ENCODE measurements at regions not wholly inside any gene's neighbourhood (a gene's known extent, or its start where the extent isn't known, plus 50 kb on each side); places are given as distances from the start of the nearest gene placed in this dataset.

DNA sequence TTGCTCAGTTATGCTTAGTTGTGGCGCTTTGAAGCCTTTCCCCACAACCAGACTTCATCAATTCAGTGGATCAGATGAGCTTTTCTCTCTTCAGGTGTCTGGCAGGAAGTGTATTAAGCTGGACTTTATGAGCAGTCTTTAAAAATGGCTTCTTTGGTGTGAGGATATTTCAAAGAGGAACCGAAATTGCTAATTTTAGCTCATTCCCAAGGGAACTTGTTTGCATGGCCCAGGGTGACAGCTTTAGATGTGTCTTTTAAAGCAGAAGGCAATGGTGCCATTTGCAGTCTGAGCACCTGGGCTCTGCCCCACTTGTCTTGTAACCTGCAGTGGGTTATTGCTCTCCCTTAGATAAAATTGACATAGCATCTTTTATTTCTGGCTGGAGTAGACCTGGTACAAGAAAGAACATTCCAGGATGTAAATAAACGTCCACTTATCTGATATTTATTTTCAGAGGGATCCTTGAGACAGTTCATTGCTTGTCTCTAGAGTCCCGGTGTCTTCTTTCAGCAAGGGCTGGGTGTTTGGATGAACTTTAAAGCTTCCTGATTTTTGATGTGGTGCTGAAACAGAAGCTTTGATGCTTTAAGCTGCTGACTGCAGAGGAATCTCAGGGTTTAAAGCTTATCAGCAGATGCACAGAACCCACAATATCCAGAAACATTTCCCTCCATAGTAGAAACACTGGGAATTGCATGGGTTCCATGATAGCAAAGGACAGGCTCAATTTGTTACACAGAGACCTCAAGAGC is 241.7 kb downstream of the ADGRL2 start:
- ATAC-seq (ENCODE audit: low read depth) (no peak), DNase-seq (ENCODE audit: low spot score) (no peak)
- H3K9me3 ChIP-seq (ENCODE audit: severe bottlenecking), result no peaks in the 10 kb centered on the region
- no peaks in the 10 kb centered on the region for H3K36me3 ChIP-seq (ENCODE audit: low read depth)
- H3K27me3 ChIP-seq (ENCODE audit: insufficient read depth, poor library complexity, severe bottlenecking), result peaks cover 9% of the 10 kb centered on the region
- H3K4me1 ChIP-seq (ENCODE audit: insufficient read depth, poor library complexity, severe bottlenecking), result no peaks in the 10 kb centered on the region
- no peak overlapping the region for H3K27ac ChIP-seq (ENCODE audit: poor library complexity, severe bottlenecking)
- H3K4me3 ChIP-seq (ENCODE audit: severe bottlenecking), result no peak overlapping the region
- no peak for TF ChIP-seq CTCF (IDR thresholded peaks at IDR 0.05; ENCODE audit: poor library complexity, severe bottlenecking)
